Activated gamma-delta T cell treated with Interleukin-2 at 50 U/mL for 16 hours (primary cell): ENCODE measurements at regions not wholly inside any gene's neighbourhood (a gene's known extent, or its start where the extent isn't known, plus 50 kb on each side); places are given as distances from the start of the nearest gene placed in this dataset.
"Not testable (repeated sequence)": the region's sequence is repeated elsewhere in the genome, so short reads cannot be mapped to it uniquely, and the experiment has no call there.

Experiments
- DNase-seq: peaks from one replicate; pipeline ENCODE4 v3.0.0-alpha.2; 2020

DNA sequence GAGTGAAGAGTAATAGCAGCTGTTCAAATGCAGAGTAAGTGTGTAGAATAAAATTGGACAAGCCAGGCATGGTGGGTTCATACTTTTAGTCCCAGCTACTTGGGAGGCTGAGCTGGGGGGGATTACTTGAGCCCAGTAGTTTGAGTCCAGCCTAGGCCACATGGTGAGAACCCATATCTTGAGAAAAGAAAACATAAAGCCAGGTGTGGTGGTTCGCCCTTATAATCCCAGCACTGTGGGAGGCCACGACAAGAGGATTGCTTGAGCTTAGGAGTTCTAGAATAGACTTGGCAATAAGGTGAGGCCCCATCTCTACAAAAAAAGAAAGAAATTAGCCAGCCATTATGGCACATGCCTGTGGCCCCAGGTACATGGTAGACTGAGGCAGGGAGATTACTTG is 1241.1 kb downstream of the UQCRFS1 start:
- DNase-seq: no peak

DNA sequence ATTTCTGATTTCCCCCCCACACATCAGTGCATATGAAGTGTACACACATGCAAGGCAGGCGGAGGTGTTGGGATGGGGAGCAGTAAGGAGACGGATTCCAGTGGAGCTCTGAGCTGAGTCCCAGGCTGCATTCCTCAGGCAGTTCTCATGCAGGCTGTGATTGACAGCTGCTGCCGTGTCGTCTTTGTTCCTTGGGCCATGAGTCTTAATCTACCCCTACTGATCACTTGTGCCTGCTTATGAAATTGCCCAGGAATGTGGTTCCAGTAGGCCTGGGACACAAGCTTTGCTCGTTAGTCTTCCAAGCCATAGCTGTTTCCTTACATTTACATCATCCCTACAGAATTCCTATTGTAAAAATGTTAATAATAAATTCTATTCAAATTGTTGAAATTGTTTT is 1241.9 kb downstream of the UQCRFS1 start:
- no peak for DNase-seq

- no peak for DNase-seq
Observed at GRCh38 chr19:27966390-27966816, 1246.5 kb downstream of the UQCRFS1 start.

DNA sequence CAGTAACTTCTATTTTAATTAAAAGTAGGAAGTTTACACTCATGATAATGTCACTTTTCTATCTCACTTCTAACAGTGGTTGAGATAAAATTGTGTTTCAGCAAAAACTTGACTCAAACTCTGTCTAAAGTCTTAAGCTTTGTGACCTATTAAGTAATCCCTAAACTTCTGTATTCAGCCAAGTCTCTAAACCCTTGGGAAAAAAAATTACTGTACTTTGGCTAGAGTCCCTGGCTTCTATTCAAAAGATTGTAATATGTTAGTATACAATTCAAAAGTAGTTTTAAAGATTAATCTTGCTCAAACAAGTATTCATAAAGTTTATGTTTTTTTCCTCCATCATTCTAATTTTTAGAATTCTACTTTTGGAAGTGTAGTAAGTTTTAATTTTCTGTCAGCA is 1248.8 kb downstream of the UQCRFS1 start:
- no peak for DNase-seq

DNA sequence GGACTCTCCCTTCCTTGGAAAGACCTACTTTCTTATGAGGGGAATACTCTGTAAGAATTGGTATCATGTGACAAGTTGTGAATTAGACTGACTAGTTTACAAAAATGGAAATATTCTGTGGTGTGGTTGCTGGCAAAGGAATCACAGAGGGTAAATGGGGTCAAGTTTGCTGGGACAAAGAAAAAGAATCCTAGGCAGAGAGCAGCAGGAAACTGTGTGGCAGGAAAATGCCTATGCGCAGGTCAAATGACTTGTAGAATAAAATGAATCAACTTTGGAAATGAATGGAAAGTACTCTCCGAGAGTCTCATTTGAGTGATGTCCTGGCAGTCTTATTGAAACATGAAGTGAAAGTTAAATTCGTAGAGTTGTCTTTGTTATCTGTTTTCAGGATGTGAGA is 1250.7 kb downstream of the UQCRFS1 start:
- no peak for DNase-seq

DNA sequence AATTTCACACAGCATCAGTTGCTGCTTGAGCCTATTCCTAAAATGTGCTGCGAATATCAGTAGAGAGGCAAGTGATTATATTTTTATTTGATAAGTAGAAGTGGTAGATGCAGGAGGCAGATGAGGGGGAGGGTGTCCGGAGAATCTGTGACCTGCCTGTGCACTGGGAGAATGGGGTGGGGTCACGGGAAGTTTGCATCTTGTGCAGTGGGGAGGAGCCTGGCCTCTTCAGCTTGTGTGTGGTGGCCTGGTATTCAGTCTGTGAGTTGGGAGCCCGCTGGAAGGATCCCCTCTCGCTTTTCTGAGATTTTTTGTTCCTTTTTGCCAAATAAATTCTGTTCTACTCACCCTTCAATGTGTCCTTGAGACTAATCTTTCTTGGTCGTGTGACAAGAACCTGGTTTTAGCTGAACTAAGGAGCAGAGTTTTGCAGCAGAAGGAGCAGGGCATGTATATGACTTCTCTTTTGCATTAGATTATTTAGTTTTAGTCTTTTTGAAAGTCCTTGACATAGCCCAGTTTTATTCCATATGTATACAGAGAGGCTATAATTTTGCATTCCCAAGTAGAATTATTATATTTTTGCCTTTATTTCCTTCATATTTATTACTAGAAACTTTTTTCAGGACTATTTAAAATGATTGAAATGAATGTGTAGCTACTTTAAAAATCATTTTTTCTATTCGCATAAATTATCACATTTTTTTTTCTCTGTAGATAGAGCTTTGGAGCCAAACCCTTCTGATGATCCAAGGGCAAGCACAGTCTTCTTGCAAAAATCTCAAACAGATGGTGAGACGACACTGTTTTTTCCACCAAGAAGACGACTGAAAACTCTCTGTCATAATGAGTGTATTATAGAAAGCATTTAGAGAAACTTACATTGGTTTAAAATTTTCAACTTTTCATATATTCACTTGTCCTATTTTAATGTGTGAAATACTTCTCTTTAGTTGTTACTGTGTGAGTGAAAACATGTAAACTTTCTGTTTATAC is 1257.2 kb downstream of the UQCRFS1 start:
- no peak for DNase-seq

GRCh38 chr19:27942607-27943006 is 1270.3 kb downstream of the UQCRFS1 start:
- DNase-seq: not testable (repeated sequence)

- DNase-seq: no peak
Observed at GRCh38 chr19:27936139-27936538, 1276.8 kb downstream of the UQCRFS1 start.

GRCh38 chr19:27935669-27936068 is 1277.3 kb downstream of the UQCRFS1 start:
- DNase-seq: no peak

- no peak for DNase-seq
Observed at GRCh38 chr19:27929399-27929798, 1283.6 kb downstream of the UQCRFS1 start.

- DNase-seq: no peak
Observed at GRCh38 chr19:27925202-27925601, 1287.7 kb downstream of the UQCRFS1 start.

DNA sequence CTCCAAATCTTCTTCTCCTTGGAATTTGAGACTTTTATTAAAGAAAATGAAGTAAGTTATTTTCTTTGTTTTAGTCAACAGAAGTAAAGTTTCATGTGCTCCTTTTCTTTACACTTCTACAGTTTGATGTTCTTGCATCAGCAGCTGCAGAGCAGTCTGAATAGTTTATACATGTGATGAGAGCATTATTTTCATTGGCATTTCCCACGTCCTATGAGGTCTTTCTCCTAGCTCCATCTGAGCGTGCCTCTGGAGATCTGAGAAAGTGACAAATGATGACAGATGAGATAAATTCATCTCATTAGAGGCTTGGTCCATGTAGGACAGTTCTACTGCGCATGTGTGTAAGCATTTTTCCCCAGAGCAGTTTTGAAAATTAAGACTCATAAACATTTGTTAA is 1290.0 kb downstream of the UQCRFS1 start:
- no peak for DNase-seq

- no peak for DNase-seq
Observed at GRCh38 chr19:27920774-27921173, 1292.2 kb downstream of the UQCRFS1 start.

GRCh38 chr19:27918818-27919217 is 1294.1 kb downstream of the UQCRFS1 start:
- DNase-seq: no peak

DNA sequence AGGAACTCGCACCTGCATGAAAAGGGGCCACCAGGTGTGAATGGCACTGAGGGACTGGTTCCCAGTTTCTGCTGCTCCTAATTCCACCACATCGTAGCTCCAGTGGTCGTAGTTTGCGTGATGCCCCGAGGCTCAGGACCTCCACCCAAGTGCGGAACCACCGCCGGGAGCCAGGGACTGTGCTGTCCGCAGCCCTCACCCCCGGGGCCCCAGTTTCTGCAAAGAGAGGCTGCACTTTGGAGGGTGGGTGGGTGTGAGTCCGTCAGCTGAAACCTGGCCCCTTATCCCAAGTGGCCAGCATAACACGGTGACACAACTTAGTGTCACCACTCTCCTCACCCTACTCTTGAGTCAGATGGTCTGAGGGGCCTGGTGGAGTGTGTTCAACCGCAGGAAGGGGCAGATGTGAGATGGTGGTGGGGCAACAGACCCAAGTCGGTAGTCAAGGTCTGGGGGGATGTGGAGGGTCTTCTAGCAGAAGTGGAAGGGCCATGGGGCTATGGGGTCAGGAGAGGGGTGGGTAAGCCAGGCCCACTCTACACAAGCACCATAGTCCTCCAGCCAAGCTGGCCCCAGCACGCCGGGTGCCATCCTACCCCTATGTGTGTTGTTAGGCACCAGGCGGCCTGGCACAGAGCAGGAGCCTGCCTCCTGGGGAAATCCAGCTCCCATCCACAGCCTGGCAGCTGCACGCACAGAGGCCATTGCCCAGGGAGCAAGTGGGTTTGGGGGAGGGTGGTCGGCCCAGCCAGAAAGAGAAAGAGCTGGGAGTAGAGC is 1301.6 kb downstream of the UQCRFS1 start:
- no peak for DNase-seq

GRCh38 chr19:27909861-27910260 is 1303.1 kb downstream of the UQCRFS1 start:
- DNase-seq: no peak

- DNase-seq: no peak
Observed at GRCh38 chr19:27909185-27909840, 1303.6 kb downstream of the UQCRFS1 start.

GRCh38 chr19:27906081-27906480 is 1306.9 kb downstream of the UQCRFS1 start:
- no peak for DNase-seq

- no peak for DNase-seq
Observed at GRCh38 chr19:27905074-27905473, 1307.9 kb downstream of the UQCRFS1 start.

- DNase-seq: no peak
Observed at GRCh38 chr19:27901078-27901477, 1311.9 kb downstream of the UQCRFS1 start.

- no peak for DNase-seq
Observed at GRCh38 chr19:27896091-27896490, 1316.9 kb downstream of the UQCRFS1 start.

GRCh38 chr19:27894906-27895754 is 1317.8 kb downstream of the UQCRFS1 start:
- DNase-seq: no peak
